ENCODE measurements at regions not wholly inside any gene's neighbourhood (a gene's known extent, or its start where the extent isn't known, plus 50 kb on each side); places are given as distances from the start of the nearest gene placed in this dataset.

DNA sequence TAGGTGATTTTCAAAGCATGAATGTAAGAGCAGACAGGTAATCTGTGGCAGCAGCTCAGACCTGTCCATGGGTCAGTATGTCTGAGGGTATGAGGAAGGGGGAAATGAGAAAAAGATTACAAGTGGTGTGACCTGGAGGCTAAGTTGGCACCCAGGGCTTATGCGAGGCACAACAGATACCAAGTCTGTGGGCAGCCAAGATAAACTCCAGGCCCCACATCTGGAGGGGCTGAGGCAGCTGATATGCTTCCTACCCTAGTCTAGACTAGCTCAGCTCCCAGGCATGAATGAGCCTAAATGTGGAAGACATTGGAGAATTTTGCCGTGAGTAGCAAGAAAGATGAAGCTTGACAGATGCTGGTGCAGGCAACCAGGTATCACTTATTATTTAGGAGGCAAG is 151.7 kb downstream of the PIK3R1 start:
- Histone ChIP-seq H3K4me3 (ENCODE audit: low read length) (no peak overlapping the region), H3K9me3 (ENCODE audit: control insufficient read depth, insufficient read depth, low read length) (no peaks in the 10 kb centered on the region), H3K27ac (ENCODE audit: low read length) (no peak overlapping the region), H3K27me3 (ENCODE audit: control insufficient read depth, insufficient read depth, low read length) (no peaks in the 10 kb centered on the region), H3K36me3 (ENCODE audit: control insufficient read depth, insufficient read depth, low read length) (no peaks in the 10 kb centered on the region), H3K4me1 (ENCODE audit: control insufficient read depth, insufficient read depth, low read length) (peaks cover 15% of the 10 kb centered on the region)
- TF ChIP-seq, protein P1, sequence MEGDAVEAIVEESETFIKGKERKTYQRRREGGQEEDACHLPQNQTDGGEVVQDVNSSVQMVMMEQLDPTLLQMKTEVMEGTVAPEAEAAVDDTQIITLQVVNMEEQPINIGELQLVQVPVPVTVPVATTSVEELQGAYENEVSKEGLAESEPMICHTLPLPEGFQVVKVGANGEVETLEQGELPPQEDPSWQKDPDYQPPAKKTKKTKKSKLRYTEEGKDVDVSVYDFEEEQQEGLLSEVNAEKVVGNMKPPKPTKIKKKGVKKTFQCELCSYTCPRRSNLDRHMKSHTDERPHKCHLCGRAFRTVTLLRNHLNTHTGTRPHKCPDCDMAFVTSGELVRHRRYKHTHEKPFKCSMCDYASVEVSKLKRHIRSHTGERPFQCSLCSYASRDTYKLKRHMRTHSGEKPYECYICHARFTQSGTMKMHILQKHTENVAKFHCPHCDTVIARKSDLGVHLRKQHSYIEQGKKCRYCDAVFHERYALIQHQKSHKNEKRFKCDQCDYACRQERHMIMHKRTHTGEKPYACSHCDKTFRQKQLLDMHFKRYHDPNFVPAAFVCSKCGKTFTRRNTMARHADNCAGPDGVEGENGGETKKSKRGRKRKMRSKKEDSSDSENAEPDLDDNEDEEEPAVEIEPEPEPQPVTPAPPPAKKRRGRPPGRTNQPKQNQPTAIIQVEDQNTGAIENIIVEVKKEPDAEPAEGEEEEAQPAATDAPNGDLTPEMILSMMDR (IDR thresholded peaks at IDR 0.05): no peak
- Mint-ChIP-seq H3K4me3 (no peak overlapping the region), H3K36me3 (no peaks in the 10 kb centered on the region), H3K27ac (peak overlapping the region; percentile 84 to 88), H3K27me3 (ENCODE audit: low read depth in 2 of 2) (no peaks in the 10 kb centered on the region), H3K4me1 (peaks cover 33 to 40% of the 10 kb centered on the region in 2 donors), H3K9me3 (no peaks in the 10 kb centered on the region)
- ATAC-seq (no peak), DNase-seq (no peak)
- intact Hi-C loops (cut with micrococcal nuclease): loop anchor here (5.0 kb wide), 2 partner anchors 40 to 65 kb away; no protein-coding TSS in a partner anchor
- WGBS (ENCODE audit: insufficient coverage): 88% methylated on average over 2 of the region's 2 CpGs

DNA sequence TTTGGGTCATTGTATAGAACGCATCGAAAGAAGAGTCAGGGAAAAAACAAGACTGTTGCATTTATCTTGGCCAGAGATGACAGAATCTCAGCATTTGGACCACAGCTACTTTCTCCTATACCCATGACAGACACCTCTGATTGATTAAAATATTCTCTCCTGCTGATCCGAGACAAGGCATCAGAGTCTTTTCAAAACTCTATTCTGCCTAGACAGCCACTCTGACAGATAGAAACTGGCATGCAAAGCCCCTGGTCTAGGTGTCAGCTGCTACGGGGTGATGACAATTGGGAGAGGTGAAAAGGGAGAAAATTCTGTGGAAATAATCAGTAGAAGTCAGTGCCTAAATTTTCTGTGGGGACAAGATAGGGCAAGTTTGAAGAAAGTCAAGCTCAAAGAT is 152.2 kb downstream of the PIK3R1 start:
- Histone ChIP-seq H3K4me1 (ENCODE audit: control insufficient read depth, insufficient read depth, low read length) (peaks cover 15% of the 10 kb centered on the region), H3K9me3 (ENCODE audit: control insufficient read depth, insufficient read depth, low read length) (no peaks in the 10 kb centered on the region), H3K36me3 (ENCODE audit: control insufficient read depth, insufficient read depth, low read length) (no peaks in the 10 kb centered on the region), H3K27me3 (ENCODE audit: control insufficient read depth, insufficient read depth, low read length) (no peaks in the 10 kb centered on the region), H3K4me3 (ENCODE audit: low read length) (no peak overlapping the region), H3K27ac (ENCODE audit: low read length) (no peak overlapping the region)
- no peak overlapping the region for H3K4me3 Mint-ChIP-seq
- no peak for ATAC-seq
- intact Hi-C loops (cut with micrococcal nuclease): loop anchor here (5.0 kb wide), 2 partner anchors 40 to 65 kb away; no protein-coding TSS in a partner anchor
- H3K4me1 Mint-ChIP-seq: peaks cover 33 to 40% of the 10 kb centered on the region in 2 donors
- no peaks in the 10 kb centered on the region for H3K9me3 Mint-ChIP-seq
- no peaks in the 10 kb centered on the region for H3K27me3 Mint-ChIP-seq (ENCODE audit: low read depth in 2 of 2)
- peak overlapping the region; percentile 84 to 88 for H3K27ac Mint-ChIP-seq
- no peaks in the 10 kb centered on the region for H3K36me3 Mint-ChIP-seq
- 97% methylated on average over 4 of the region's 4 CpGs for WGBS (ENCODE audit: insufficient coverage)
- TF ChIP-seq, protein P1 (IDR thresholded peaks at IDR 0.05): no peak
- no peak for DNase-seq

DNA sequence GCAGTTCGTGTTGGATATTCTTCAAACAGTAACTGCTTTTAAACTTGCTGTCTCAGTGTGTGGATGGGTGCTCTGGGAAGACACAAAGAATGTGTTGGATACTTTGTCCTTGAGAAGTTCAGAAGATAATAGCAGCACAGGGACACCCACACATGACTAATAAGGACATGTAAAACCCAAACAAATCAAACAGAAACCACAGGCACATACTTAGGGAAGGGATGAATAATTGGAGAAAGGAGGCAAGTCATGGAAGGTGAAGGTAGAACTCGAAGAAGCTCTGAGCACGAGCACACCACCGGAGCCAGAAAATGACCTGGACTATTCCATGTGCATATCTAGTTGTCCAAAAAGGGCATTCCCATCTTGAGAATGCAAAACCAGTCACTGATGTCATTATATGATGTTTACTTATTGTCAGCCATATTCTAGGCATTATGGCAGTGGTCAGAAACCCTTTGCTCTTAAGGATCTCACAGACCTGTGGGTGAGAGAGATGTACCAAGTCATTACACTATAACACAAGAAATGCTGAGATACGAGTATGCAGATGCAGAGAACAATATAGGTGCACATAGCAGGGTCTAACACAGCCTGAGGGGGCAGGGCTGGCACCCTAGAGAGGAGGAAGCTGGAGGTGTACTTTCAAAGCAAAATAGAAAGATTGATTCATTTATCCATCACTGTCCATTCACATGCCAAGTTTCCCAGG is 152.9 kb downstream of the PIK3R1 start:
- WGBS (ENCODE audit: insufficient coverage): 87% methylated on average over 5 of the region's 5 CpGs
- Mint-ChIP-seq H3K4me3 (peak overlapping the region; percentile 67), H3K4me1 (peaks cover 37 to 40% of the 10 kb centered on the region in 2 donors), H3K27ac (peak overlapping the region; percentile 84 to 88), H3K9me3 (no peaks in the 10 kb centered on the region), H3K27me3 (ENCODE audit: low read depth in 2 of 2) (no peaks in the 10 kb centered on the region), H3K36me3 (no peaks in the 10 kb centered on the region)
- H3K9me3 ChIP-seq (ENCODE audit: control insufficient read depth, insufficient read depth, low read length): no peaks in the 10 kb centered on the region
- no peak overlapping the region for H3K4me3 ChIP-seq (ENCODE audit: low read length)
- intact Hi-C loops (cut with micrococcal nuclease): loop anchor here (1.0 to 5.0 kb wide), 3 partner anchors 39 to 80 kb away; no protein-coding TSS in a partner anchor
- H3K27ac ChIP-seq (ENCODE audit: low read length): peak overlapping the region; percentile 64
- no peaks in the 10 kb centered on the region for H3K36me3 ChIP-seq (ENCODE audit: control insufficient read depth, insufficient read depth, low read length)
- ATAC-seq (no peak), DNase-seq (no peak)
- TF ChIP-seq, protein P1 (IDR thresholded peaks at IDR 0.05): no peak
- peaks cover 15% of the 10 kb centered on the region for H3K4me1 ChIP-seq (ENCODE audit: control insufficient read depth, insufficient read depth, low read length)
- no peaks in the 10 kb centered on the region for H3K27me3 ChIP-seq (ENCODE audit: control insufficient read depth, insufficient read depth, low read length)
